OCI-LY1 (cell line): ENCODE measurements at regions not wholly inside any gene's neighbourhood (a gene's known extent, or its start where the extent isn't known, plus 50 kb on each side); places are given as distances from the start of the nearest gene placed in this dataset.

ENCODE experiments used
- H2AFZ ChIP-seq: fragments of 200-600 bp; sonication (generic), shearing (Covaris generic); 2 replicates; pipeline ENCODE4 v1.6.0; 2014; ENCODE audit warnings: antibody characterized with exemption, mild to moderate bottlenecking, low read length
- H3F3A ChIP-seq: fragments of 200-600 bp; sonication (generic), shearing (Covaris generic); 2 replicates; pipeline ENCODE4 v1.6.0; 2014; ENCODE audit warnings: mild to moderate bottlenecking, antibody characterized with exemption, low read length, moderate library complexity; ENCODE audit not compliant: insufficient read depth
- H3K27ac ChIP-seq: fragments of 200-600 bp; sonication (generic); 2 replicates; pipeline ENCODE4 v1.5.1; 2014; ENCODE audit warnings: low read length, mixed run types, mild to moderate bottlenecking, low read depth; ENCODE audit not compliant: poor library complexity, severe bottlenecking
- H3K27me3 ChIP-seq: fragments of 200-600 bp; sonication (generic); 2 replicates; pipeline ENCODE4 v1.6.0; 2014; ENCODE audit warnings: antibody characterized with exemption, mild to moderate bottlenecking, low read length, moderate library complexity; ENCODE audit not compliant: insufficient read depth
- H3K36me3 ChIP-seq: fragments of 200-600 bp; sonication (generic); 2 replicates; pipeline ENCODE4 v1.6.1; 2014; ENCODE audit warnings: mild to moderate bottlenecking, antibody characterized with exemption, low read length, moderate library complexity, mixed read lengths; ENCODE audit not compliant: insufficient read depth
- H3K4me1 ChIP-seq: fragments of 200-600 bp; sonication (generic); 2 replicates; pipeline ENCODE4 v1.5.1; 2014; ENCODE audit warnings: mild to moderate bottlenecking, low read length, moderate library complexity; ENCODE audit not compliant: insufficient read depth, severe bottlenecking
- H3K4me2 ChIP-seq: fragments of 200-600 bp; sonication (generic), shearing (Covaris generic); 2 replicates; pipeline ENCODE4 v1.6.1; 2014; ENCODE audit warnings: low read length
- H3K4me3 ChIP-seq: fragments of 200-600 bp; sonication (generic); 2 replicates; pipeline ENCODE4 v1.5.1; 2014; ENCODE audit warnings: low read length, low read depth, mild to moderate bottlenecking, mixed read lengths; ENCODE audit not compliant: poor library complexity, severe bottlenecking
- H3K79me2 ChIP-seq: fragments of 200-600 bp; shearing (Covaris generic); 2 replicates; pipeline ENCODE4 v1.6.1; 2016; ENCODE audit warnings: mixed run types, low read length, mixed read lengths; ENCODE audit not compliant: insufficient read depth
- H3K9ac ChIP-seq: fragments of 200-600 bp; sonication (generic), shearing (Covaris generic); 2 replicates; pipeline ENCODE4 v1.6.1; 2014; ENCODE audit warnings: mild to moderate bottlenecking, low read length, mixed read lengths
- H3K9me2 ChIP-seq: fragments of 200-600 bp; sonication (generic), shearing (Covaris generic); 2 replicates; pipeline ENCODE4 v1.6.1; 2014; ENCODE audit warnings: low read depth, mild to moderate bottlenecking, low read length, mixed read lengths
- H3K9me3 ChIP-seq: fragments of 200-600 bp; shearing (Covaris generic); 2 replicates; pipeline ENCODE4 v1.6.1; 2014; ENCODE audit warnings: low read length, mixed read lengths
- H4K20me1 ChIP-seq: fragments of 200-600 bp; sonication (generic), shearing (Covaris generic); 2 replicates; pipeline ENCODE4 v1.6.0; 2016; ENCODE audit warnings: mild to moderate bottlenecking, low read length; ENCODE audit not compliant: insufficient read depth
- EZH2 ChIP-seq: fragments of 200-600 bp; sonication (generic), shearing (Covaris generic); IDR thresholded peaks from 2 replicates; pipeline ENCODE4 v1.8.0; 2017; ENCODE audit warnings: borderline replicate concordance, mixed run types, mild to moderate bottlenecking, antibody characterized with exemption, low read length, moderate library complexity, mixed read lengths
- TF ChIP-seq, protein P1 (sequence below): fragments of 200-600 bp; sonication (generic), shearing (Covaris generic); IDR thresholded peaks from 2 replicates; pipeline ENCODE4 v1.5.1; 2017; ENCODE audit warnings: mild to moderate bottlenecking, antibody characterized with exemption, low read length, moderate library complexity, mixed read lengths

DNA sequence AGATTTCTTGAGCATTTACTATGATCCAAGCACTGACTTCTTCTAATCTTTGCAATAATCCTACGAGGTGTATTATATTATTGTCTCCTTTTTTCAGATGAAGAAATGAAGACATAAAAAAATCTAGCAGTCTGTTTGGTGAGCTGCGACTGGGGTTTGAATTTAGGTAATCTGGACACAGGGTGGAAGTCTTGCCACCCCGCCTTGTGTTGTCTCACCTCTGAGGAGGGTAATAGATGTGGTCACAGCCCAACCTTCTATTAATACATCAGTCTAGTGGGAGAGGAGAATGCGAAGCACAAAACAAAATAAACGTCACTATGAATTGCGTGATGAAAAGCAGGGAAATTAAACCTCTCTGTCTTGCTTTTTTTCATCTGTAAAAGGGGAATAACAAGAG, 993.9 kb downstream of the VRK1 start:
- H3K27ac ChIP-seq = no peak overlapping the region
- H3F3A ChIP-seq = no peaks in the 10 kb centered on the region
- no peaks in the 10 kb centered on the region for H3K27me3 ChIP-seq
- no peaks in the 10 kb centered on the region for H3K36me3 ChIP-seq
- no peak overlapping the region for H2AFZ ChIP-seq
- no peak overlapping the region for H3K4me3 ChIP-seq
- H3K9me2 ChIP-seq = no peaks in the 10 kb centered on the region
- no peak overlapping the region for H3K9ac ChIP-seq
- TF ChIP-seq, protein P1, sequence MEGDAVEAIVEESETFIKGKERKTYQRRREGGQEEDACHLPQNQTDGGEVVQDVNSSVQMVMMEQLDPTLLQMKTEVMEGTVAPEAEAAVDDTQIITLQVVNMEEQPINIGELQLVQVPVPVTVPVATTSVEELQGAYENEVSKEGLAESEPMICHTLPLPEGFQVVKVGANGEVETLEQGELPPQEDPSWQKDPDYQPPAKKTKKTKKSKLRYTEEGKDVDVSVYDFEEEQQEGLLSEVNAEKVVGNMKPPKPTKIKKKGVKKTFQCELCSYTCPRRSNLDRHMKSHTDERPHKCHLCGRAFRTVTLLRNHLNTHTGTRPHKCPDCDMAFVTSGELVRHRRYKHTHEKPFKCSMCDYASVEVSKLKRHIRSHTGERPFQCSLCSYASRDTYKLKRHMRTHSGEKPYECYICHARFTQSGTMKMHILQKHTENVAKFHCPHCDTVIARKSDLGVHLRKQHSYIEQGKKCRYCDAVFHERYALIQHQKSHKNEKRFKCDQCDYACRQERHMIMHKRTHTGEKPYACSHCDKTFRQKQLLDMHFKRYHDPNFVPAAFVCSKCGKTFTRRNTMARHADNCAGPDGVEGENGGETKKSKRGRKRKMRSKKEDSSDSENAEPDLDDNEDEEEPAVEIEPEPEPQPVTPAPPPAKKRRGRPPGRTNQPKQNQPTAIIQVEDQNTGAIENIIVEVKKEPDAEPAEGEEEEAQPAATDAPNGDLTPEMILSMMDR = no peak
- no peak for TF ChIP-seq EZH2
- no peaks in the 10 kb centered on the region for H3K4me1 ChIP-seq
- no peaks in the 10 kb centered on the region for H3K9me3 ChIP-seq
- H3K4me2 ChIP-seq = no peak overlapping the region
- H3K79me2 ChIP-seq = no peaks in the 10 kb centered on the region
- no peaks in the 10 kb centered on the region for H4K20me1 ChIP-seq

DNA sequence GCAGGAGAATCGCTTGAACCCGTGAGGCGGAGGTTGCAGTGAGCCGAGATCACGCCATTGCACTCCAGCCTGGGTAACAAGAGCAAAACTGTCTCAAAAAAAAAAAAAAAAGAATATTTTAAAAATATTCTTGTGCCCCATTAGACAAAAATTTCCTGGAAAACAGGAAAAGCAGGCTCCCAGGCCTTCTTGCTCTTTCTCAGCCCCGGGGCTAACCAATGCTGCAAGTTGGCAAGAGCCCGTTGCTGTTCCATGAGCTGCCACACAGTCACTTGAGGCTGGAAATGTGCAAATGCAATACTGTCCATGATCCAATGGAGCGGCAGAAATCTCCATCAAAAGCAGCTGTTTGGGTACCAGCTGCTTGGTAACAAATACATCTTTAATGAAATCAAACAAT, 994.7 kb downstream of the VRK1 start:
- no peaks in the 10 kb centered on the region for H3K36me3 ChIP-seq
- H3K4me3 ChIP-seq = no peak overlapping the region
- H3K27ac ChIP-seq = no peak overlapping the region
- no peaks in the 10 kb centered on the region for H3K4me1 ChIP-seq
- no peaks in the 10 kb centered on the region for H3F3A ChIP-seq
- H3K9ac ChIP-seq = no peak overlapping the region
- no peak overlapping the region for H2AFZ ChIP-seq
- H3K79me2 ChIP-seq = no peaks in the 10 kb centered on the region
- H3K9me3 ChIP-seq = no peaks in the 10 kb centered on the region
- H3K27me3 ChIP-seq = no peaks in the 10 kb centered on the region
- H3K9me2 ChIP-seq = no peaks in the 10 kb centered on the region
- no peak overlapping the region for H3K4me2 ChIP-seq
- no peak for TF ChIP-seq EZH2
- TF ChIP-seq, protein P1 = no peak
- no peaks in the 10 kb centered on the region for H4K20me1 ChIP-seq

DNA sequence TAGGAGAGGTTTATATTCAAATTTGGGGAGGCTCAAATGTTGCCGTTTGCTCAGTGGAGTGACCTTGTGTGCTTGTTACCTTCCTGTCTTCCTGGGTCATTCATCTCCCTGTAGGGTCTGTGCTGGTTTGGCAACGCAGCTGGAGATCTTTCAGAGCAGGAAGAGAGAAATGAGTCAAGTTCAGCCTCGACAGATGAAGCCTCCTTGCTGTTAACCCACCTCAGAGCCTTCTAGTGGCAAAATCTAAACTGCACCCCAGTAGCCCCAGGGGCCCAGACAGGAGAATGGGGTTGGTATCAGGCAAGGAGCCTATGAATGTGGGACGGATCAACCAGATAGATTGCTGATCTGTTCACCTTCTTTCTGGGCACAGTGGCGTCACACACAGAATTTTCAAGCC, 999.3 kb downstream of the VRK1 start:
- Histone ChIP-seq H3F3A (no peaks in the 10 kb centered on the region), H3K9ac (no peak overlapping the region), H3K4me1 (no peaks in the 10 kb centered on the region), H2AFZ (no peak overlapping the region), H3K9me3 (no peaks in the 10 kb centered on the region), H3K4me3 (no peak overlapping the region), H3K36me3 (no peaks in the 10 kb centered on the region), H3K4me2 (no peak overlapping the region), H4K20me1 (no peaks in the 10 kb centered on the region), H3K9me2 (no peaks in the 10 kb centered on the region), H3K27me3 (no peaks in the 10 kb centered on the region), H3K79me2 (no peaks in the 10 kb centered on the region), H3K27ac (no peak overlapping the region)
- TF ChIP-seq, protein P1 = no peak
- TF ChIP-seq EZH2 = no peak
